HG03565 (cell line): ENCODE measurements at regions not wholly inside any gene's neighbourhood (a gene's known extent, or its start where the extent isn't known, plus 50 kb on each side); places are given as distances from the start of the nearest gene placed in this dataset.
"Not testable (repeated sequence)": the region's sequence is repeated elsewhere in the genome, so short reads cannot be mapped to it uniquely, and the experiment has no call there.

Experiments used
- ATAC-seq: cut with Tn5 transposase; IDR thresholded peaks from one replicate; pipeline ENCODE4 v1.9.1; 2021; ENCODE audit warnings: mild to moderate bottlenecking, moderate library complexity; ENCODE audit not compliant: unreplicated experiment

DNA sequence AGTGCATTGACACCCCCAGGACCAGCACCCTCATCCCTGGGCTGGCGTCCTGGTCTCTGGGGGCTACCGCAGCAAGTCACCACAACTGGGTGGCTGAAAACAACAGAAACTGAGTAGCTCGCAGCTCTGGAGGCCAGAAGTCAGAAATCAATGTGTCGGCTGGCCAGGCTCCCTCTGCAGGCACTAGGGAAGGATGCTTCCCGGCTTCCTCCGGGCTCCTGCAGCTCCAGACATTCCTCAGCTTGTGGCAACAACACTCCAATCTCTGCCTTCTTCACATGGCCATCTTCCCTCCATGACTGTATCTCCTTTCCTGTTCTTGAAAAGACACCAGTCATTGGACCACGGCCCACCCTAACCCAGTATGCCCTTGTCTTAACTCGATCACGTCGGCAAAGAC is 224.2 kb downstream of the NPHP4 start:
- ATAC-seq: no peak

DNA sequence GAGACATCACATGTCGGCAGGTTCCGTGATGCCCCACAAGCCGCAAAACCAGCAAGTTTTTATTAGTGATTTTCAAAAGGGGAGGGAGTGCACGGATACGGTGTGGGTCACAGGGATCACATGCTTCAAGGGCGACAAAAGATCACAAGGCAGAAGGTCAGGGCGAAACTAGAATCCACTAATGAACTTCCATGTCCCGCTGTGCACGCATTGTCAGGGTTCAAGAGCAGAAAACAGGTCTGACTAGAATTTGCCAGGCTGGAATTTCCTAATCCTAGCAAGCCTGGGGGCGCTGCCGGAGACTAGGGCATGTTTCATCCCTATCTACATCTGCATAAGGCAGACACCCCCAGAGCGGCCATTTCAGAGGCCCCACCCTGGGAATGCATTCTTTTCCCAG is 225.2 kb downstream of the NPHP4 start:
- ATAC-seq: not testable (repeated sequence)

DNA sequence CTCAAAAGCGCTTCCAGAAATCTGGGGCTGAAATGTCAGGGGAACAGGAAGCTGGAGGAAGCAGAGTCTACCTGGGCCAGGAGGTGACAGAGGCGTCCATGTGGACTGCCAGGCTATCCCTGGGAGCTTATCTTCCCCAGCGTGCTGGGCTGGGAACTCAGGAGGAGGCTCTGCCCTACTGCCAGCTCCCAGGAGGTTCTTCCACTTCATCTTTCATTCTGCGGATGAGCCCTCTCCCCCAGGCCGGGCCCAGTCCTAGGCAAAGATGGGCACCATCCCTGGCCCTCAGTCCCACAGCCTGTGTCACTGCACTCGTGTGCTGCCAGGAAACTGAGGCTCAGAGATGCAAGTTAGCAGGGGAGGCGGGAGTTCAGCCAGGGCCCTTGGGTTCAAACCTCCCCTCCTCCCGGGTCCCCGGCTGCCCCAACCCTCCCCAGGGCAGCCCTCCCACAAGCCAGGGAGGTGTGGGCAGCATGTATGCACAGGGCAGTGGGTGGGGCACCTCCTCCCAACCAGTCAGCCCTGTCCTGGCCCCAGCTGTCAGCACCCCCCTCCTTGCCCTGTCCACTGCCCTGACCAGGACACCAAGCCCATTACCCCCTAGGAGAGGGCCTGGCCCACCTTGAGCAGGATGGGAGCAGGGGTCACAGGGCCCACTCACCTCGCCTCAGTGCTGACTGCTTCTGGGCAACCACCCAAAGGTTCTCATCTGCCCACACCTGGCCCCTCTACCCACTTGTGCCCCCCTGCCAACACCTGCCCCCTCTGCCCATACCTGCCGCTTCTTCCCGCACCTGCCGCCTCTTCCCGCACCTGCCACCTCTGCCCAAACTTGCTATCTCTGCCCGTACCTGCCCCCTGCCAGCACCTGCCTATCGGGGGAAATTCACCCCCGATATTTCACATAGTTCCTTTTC is 226.0 kb downstream of the NPHP4 start:
- no peak for ATAC-seq

DNA sequence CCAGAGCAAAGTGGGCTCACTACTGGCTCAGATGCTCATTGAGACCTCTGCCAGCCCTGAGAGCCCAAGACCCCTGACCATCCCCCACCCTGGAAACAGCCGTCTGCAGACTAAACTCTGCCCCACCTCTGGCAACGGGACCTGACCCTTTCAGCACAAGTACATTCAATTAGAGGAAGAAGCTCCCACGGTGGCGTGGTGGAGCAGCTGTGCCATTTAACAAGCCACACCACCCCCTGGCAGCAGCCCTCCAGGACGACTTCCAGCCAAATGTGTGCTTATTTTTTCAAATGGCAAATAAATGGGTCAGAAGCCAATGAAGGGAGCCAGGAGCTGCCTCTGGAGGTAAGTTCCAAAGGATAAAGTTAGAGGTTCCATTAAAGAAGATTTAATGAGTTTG is 226.7 kb downstream of the NPHP4 start:
- no peak for ATAC-seq

DNA sequence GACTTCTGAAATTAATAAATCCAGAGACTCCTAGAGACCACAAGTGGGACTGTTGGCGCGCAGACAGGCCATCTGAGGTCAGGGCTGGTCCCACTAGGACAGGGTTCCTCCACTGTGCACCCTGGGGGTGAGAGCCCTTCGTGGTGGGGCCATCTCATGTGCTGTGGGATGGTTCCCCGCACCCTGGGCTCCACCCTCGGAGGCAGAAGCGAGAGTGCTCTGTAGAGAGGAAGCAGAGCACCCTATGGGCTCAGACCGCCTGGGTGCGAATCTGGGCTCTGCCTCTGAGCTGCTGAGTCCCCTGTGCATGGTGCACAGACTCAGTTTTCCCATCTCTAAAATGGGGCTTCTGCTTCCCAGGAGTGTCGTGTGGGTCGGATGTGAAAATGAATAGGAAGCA is 227.3 kb downstream of the NPHP4 start:
- ATAC-seq: no peak

DNA sequence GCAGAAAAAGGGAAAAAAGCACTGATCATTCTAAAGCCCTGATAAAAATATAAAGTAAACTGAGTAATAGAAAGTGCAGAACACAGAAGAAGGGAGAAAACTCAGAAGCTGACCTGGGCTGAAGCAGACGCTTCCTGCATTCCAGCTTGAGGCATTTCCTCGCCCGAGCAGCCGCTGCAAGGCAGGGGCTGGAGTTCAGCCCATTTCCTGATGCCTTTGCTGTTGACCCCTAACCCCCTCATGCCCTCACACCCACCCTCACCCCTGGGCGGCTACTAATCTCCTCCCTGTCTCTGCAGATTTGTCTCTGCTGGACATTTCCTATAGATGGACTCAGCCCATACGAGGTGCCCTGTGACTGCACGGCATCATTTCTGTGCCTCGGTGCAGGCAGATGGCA is 227.8 kb downstream of the NPHP4 start:
- no peak for ATAC-seq

DNA sequence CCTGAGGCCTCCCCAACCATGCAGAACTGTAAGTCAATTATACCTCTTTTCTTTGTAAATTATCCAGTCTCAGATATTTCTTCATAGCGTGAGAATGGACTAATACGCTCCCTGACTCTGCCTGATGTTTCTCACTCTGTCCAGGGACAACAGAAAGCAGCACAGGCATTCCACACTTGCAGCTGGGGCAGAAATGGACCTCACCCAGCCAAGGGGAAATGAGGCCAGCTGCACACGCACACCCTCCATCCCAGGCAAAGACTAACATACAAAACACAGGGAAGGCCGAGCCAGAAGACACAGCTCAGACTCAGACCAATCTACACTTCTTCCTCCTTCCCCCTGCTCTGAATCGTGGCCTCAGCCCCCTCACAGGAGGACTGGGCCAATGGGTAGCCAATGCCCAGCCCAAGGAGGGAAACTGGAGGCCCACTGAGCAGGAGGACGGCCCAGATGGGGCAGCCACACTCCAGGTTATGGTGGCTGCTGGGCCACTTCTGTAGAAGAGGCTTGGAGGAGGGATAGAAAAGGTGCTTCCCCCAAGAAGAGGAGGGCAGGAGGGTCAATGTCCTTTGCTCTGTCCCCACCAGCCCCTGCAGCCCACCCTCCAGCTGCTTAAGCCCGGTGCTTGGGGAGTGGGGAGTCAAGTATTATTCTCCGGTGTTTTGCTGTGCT is 228.4 kb downstream of the NPHP4 start:
- no peak for ATAC-seq

DNA sequence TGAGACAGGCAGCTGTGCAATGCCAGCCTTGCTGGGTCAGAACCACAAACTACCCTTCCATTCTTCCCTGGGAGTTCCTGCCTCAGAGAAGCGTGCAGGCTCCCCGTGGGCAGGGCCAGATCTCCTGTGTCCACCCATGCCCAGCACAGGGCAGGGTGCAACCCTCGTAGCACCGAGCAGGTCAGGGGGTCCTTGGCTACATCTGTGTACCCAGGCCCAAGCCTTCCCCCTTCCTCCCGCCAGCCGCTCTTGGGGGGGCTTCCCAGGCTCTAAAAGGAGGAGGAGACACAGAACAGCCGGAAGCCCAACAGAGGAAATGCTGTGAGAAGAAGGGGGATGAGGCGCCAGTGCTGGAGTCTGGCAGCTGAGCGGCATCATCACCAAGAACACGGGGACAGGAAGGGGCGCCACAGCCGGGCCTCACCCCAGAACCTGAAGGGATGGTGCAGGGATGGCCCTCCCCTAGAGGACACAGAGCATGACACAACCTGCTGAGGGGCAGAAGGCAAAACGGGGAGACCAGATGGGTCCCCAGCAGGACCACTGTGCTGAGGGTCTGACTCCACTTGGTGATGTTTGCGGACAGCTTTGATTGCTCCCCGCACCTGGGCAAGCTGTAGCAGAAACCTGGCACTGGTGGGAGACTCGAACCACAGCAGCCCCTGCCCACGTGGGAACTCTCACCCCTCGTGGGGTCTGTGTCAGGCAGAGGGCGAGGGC is 233.2 kb downstream of the NPHP4 start:
- no peak for ATAC-seq

DNA sequence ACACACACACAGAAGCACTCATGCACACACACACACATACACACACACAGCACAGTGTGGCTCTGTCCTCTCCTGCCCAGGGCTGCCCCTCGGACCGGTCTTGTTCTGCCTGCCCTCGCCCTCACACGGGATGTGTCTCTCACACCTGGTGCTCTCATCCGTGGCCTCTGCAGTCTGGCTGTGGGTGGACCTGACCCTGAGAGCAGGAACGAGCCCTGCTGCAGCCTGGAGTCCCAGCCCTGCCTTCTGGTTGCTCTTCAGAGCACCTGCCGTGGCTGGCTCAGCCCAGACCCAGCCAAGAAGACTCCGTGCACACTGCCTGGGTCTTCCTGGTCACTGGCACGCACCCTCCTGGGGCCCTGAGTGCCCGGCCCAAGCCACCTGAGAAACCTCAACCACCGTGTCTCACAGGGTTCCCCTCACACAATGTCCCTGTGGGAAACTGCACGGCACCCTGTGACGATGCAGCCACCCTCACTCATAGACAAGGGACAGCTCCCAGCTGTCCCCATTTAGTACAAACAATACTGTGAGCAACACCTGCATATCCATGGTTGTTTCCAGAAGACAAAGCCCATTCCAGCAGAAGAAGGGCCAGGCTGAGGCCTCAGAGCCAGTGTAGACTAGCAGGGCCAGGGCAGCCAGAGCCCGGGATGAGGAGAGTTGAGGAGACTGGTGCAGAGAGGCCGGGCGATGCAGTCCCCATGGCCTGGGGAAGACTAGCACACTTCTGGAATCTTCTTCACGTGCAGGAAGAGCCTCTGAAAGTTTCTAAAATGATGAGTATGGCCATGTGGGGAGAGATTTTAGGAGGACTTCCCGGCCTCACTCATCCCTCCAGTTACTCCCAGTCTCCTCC is 234.0 kb downstream of the NPHP4 start:
- ATAC-seq: no peak

DNA sequence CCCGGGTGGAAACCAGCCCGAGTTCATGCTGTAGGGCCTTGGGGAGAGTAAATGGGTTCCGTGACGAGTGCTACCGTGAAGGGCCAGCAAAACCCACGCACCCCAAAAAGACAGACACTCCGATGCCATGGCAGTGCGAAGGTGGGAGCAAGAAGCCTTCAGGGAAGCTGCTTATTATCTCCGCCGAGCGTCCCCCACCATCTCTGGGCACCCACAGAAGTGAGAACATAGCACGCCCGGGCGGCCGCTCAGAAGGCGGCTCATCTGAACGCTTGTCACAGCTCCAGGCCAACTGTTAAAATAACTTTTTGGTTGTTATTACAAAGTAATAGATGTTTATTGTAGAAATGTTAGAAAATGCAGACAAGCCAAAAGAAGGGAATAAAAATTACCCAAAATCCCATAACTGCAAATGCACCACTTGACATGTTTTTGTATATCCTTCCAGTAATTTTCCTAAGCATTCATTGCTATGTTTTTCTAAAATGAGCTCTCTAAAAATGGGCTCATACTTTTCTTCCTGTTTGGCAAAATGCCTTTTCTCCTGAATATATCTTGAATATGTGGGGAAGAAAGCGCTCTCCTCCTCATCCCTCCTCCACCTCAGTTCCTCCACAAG is 234.9 kb downstream of the NPHP4 start:
- ATAC-seq: no peak

DNA sequence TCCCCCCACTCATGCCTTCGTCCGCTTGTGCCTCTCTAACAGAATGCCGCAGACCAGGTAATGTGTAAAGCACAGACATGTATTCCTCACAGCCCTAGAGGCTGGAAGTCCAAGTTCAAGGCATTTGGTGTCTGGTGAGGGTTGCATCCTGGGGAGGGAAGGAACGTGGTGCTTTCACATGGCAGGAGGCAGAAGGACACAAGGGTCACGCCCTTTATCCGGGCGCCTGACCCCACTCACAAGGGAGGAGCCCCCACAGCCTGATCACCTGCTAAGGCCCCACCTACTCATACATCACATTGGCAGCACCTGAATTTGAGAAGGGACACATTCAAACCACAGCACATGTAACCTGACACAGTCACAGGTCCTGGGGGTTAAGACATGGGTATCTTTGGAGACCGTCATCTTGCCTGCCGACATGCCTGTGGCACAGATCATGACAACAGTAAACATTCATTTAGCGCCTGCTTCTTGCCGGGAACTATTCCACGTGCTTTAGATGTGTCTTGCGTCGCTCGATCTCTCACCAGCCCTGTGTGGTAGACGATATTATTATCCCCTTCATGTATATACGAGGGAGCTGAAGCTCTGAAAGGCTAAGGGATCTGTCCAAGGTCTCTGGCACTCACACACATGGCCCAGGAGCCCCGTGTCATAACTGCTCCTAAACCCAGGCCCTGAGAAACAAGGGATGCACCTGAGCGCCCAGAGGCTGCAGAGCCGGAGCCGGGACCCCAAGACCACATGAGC is 235.6 kb downstream of the NPHP4 start:
- ATAC-seq: no peak

DNA sequence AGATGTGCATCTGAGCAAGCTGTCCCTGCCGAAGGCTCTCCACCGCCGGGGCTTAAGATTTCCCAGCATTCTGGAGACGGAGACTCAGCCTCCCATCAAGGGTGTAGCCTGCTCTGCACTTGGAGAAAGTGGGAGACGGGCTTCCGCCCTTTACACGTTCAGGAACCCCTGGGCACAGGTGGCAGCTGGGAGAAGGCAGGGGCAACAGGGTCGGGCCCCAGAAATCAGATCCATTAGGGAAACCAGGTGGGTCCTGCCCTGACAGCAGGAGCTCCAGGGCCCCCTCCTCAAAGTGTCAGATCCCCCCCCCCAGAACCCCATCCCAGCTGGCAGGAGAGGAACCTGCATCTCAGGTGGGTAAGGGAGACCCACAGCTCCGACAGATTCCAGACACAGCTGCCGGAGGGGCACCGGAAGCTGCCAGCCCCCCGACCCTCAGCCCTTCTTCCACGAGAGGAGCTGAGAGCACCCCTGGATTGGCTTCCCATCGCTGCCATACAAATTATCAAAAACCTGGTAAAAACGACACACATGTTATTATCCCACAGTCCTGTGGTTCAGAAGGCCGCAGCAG is 236.6 kb downstream of the NPHP4 start:
- ATAC-seq: no peak

DNA sequence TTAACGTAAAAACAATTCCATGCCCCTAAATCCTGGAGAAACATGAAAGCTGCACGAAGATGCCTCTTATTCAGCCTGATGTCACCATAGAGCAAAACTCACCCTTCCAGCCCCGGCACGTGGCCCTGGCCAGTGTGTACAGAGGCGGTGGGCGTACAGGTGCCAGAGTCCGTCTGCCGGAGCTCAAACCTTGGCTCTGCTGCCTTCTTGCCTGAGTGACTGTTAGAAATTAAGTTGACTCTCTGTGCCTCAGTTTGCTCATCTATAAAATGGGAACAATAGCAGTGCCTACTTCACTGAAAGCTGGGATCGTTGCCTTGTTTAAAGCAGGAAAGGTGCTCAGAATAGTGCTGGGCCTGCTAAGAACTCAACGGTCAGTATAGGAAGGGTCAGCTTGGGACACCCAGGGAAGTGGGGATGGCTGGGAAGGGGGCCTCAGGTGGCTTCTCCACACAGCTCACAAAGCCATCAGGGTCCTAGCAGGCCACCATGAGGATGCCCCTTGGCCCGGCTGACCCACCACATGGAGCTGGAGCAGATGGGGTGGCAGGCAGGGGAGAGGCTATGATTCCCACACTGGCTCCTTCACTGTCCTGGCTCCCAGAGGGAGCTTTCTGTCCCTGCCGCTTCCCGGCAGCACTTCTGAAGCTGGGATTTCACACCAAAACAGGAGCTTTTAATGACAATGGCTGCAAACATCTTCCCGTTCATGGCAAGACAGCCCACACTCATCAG is 237.2 kb downstream of the NPHP4 start:
- ATAC-seq: no peak

DNA sequence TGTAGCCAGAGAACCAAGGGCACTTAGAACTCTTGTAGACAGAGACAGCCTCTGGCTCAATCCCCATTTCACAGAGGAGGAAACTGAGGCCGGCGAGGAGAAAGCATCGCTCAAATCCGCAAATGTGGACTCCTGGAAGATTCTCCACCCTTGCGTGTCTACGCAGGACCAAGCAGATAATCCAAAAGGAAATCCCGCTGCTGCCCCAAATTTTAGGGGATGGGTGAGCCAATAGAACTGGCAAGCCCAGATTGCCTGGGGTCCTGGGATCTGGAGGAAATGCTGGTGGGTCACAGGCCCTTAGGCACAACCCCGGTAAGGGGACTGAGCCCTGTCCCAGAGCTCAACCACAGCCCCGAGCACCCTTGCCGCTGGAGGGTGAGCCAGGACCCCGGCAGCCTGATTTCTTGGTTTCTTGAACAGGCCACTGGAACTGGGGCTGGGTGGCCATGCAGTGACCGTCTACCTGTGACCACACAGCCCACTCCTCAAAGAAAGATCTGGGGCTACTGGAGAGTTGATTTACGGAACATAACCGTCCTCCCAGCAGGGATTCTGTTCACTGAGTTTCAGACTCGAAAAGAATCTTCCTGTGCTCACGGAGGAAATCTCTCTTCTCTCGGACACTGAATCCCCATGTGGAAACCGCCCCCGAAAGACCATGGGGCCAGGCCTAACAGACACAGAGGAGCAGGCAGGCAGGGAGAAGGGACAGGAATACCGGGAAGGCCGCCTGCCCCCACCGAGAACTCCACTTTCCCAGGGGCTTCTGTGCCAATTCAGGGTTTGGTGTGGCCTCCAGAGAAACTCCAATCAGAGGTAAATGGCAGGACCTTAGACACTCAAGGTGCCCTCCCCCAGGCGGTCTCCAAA is 238.4 kb downstream of the NPHP4 start:
- ATAC-seq: no peak

DNA sequence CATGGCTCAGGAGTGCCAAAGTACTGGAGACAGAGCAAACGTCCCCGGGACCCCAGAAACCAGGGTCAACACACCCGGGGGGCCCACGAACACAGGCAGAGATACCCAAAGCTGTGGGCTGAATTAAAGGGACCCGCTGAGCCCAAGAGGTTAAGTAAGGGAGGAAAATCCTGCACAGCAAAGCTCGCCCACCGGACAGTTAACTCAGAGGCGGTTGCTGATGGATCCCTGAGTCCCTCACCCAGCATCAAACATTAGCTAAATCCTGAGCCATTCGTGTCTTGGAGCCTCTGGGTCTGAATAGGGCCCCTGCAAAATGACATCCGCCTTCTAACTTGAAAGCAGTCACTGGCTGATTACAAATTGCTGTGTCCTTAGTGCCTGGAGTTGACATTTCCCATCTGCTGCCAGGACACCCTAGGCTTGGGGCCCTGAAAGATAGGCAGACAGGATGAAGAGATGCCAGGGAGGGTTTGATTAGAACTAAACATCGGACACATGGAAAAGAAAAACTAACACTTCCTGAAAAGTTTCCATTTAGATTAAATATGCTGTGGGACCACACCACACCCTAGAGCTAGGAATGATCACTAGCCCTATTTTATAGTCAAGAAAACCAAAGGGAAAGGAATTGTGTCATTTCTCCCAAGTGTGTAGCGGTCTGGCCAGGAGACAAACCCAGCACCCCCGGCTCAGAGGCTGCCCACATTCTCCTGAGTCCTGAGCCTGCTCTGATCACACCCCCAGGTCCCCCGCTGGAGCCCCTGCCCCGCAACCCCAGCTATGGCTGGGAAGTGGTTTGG is 239.3 kb downstream of the NPHP4 start:
- ATAC-seq: no peak

DNA sequence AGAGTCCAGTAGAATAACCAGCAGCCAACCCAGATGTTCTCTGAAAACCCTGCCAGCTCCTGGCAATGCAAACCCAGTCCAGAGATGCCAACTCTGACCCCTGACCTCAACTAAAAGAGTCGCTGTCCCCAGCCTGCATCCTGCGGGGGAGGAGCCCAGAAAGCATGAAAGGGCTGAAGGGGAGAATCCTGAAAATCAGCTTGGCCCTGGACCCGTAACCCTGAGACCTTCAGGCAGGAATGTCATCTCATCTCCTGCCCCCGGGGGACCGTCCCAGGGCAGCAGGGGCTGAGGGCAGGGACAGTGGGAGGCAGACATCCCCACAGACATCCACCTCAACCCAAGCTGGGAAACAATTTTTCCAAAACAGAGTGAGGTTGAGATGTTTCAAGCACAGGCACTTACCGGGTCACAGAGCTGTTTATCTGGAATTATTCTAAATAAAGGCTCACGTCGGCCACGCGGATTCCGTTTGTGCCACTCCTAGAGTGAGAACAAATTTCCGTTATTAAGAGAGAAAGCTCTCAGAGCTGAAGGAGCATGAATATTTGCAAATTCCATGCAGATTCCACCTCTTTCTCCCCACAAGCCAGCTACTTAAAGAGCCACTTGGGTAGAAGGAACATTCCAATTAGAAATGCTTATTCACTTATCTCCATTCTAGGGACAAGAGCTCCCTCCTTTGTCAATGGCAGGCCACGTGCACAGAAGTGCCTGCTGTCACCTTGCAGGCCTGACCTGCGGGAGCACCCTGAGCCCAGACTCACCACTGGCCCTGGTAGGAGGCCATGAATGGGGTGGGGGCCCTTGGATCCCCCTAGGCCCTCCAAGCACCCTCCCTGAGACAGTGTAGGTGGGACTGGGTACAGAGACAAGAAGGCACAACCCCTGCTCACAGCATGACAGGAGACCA is 240.1 kb downstream of the NPHP4 start:
- ATAC-seq: no peak
